NCI-H1417 treated with DMSO at 0.1 percent for 48 hours (cell line): ENCODE measurements at regions not wholly inside any gene's neighbourhood (a gene's known extent, or its start where the extent isn't known, plus 50 kb on each side); places are given as distances from the start of the nearest gene placed in this dataset.
"Not testable (repeated sequence)": the region's sequence is repeated elsewhere in the genome, so short reads cannot be mapped to it uniquely, and the experiment has no call there.

ENCODE experiments used
- DNase-seq: peaks from one replicate; lab custom pipeline; 2025; lab: John Stamatoyannopoulos, UW

- DNase-seq = no peak
Observed at GRCh38 chr13:87538366-87539052, 132.7 kb upstream of the SLITRK5 start.

DNA sequence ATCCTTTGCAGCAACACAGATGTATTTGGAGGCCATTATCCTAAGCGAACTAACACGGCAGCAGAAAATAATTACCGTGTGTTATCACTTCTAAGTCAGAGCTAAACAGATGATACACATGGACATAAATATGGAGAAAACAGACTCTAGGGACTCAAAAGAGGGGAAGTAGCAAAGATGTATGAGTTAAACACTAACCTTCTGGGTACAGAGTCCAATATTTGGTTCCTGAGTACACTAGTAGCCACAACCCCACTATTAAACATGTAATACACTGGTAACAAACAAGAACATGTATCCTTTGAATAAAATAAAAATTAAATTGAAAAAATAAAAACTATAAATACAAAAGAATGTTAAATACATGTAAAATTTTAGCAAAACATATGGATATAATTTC, 118.0 kb upstream of the SLITRK5 start:
- no peak for DNase-seq

GRCh38 chr13:87554045-87554444, 117.1 kb upstream of the SLITRK5 start:
- no peak for DNase-seq

- DNase-seq = no peak
Observed at GRCh38 chr13:87557788-87558187, 113.4 kb upstream of the SLITRK5 start.

- not testable (repeated sequence) for DNase-seq
Observed at GRCh38 chr13:87561580-87561979, 109.6 kb upstream of the SLITRK5 start.

- DNase-seq = no peak
Observed at GRCh38 chr13:87570669-87571068, 100.5 kb upstream of the SLITRK5 start.

GRCh38 chr13:87582399-87582798, 88.8 kb upstream of the SLITRK5 start:
- no peak for DNase-seq

DNA sequence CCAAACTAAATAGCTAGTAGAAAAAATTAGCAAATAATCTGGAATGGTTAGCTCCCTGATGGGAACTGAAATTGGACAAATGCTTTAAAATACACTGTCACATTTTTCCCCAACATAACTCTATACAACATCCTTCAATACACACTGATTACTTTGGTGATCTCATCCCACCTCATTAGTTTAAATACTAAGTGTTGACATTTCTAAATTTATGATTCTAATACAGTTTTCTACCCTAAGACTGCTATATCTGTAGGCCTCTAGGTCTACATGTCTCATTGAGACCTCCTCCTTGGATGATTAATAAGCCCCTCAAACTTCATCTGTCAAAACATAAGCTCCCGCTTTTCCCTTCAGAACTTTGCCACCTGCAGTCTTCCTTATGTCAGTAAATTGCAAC, 80.7 kb upstream of the SLITRK5 start:
- no peak for DNase-seq

DNA sequence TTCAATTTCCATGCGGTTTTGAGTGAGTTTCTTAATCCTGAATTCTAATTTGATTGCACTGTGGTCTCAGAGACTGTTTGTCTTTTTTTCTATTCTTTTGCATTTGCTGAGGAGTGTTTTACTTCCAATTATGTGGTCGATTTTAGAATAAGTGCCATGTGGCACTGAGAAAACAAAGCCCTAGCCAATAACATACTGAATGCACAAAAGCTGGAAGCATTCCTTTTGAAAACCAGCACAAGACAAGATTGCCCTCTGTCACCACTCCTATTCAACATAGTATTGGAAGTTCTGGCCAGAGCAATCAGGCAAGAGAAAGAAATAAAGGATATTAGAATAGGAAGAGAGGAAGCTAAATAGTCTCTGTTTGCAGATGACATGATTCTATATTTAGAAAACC, 66.7 kb upstream of the SLITRK5 start:
- not testable (repeated sequence) for DNase-seq

DNA sequence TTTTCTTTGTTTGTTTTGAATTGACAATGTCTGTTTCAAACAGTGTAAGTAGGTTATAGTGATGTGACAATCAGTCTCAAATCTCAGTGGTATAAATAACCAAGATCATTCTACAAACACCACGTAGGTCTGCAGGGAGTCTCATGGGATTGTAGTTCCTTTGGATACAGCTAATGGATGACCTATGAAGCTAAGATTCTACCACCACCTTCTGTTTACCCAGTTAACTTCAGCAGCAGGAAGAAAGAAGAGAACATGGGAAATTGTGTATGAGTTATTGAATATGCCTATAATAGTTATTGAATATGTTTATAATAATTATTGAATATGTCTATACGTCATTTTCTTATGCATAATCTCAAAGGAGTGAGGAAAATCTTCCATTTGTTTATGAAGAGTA, 63.9 kb upstream of the SLITRK5 start:
- DNase-seq = no peak

DNA sequence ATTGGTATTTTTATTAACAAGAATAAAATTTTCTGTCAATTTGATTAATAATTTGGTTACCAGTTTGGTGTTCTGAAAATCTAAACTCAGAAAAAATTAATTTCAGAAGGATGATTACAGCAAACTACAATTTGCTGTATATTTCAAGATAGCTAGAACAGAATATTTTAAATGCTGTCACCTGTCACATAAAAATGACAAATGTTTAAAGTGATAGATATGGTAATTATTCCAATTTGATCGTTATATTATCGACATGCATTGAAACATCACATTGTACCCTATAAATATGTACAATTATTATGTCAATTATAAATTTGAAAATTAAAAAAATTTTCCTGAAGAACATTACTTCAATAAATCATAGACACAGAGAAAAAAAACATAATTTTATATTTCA, 56.9 kb upstream of the SLITRK5 start:
- no peak for DNase-seq
